Prostate gland (tissue), 1 donor: ENCODE measurements at regions not wholly inside any gene's neighbourhood (a gene's known extent, or its start where the extent isn't known, plus 50 kb on each side); places are given as distances from the start of the nearest gene placed in this dataset.

Source experiments
- POLR2A ChIP-seq: fragments of 450-650 bp; IDR thresholded peaks from one replicate; pipeline ENCODE4 v1.6.1; 2016; ENCODE audit warnings: antibody characterized with exemption, mild to moderate bottlenecking
- POLR2AphosphoS5 ChIP-seq: sonication (generic); formaldehyde crosslinking; IDR thresholded peaks from one replicate; pipeline ENCODE4 v1.6.1; 2017; ENCODE audit warnings: antibody characterized with exemption

- no peak for TF ChIP-seq POLR2A
- no peak for TF ChIP-seq POLR2AphosphoS5
Measured at GRCh38 chr4:15293711-15294110, 134.1 kb upstream of the C1QTNF7 start.
